Fibroblast of villous mesenchyme (primary cell): ENCODE measurements at regions not wholly inside any gene's neighbourhood (a gene's known extent, or its start where the extent isn't known, plus 50 kb on each side); places are given as distances from the start of the nearest gene placed in this dataset.

Experiments
- DNase-seq: peaks from one replicate; pipeline ENCODE4 v3.0.0-alpha.2; 2010; ENCODE audit warnings: low read depth
- H3K4me3 ChIP-seq: 2 replicates; pipeline ENCODE4 v1.5.1; 2011; ENCODE audit warnings: low read depth, mild to moderate bottlenecking, low read length
- TF ChIP-seq, protein P1 (sequence below): IDR thresholded peaks from 2 replicates; pipeline ENCODE4 v1.5.1; 2012; ENCODE audit warnings: low read depth, mild to moderate bottlenecking, low read length; ENCODE audit not compliant: insufficient read depth

DNA sequence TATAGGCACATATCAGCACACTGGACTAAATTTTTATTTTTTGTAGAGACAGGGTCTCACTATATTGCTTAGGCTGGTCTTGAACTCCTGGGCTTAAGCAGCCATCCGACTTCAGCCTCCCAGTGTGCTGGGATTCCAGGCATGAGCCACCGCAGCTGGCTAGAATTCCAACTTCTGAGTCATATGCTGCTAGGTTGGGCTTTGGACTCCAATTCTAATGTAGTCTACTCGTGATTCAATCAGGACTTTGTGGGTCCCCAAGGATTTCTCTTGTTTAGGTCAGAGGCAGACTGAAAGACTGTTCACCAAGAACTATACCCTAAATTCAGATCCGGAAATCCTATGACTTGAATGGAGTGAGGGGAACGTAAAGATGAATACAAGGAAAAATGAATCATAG is 68.2 kb upstream of the CHD1 start:
- no peak overlapping the region for H3K4me3 ChIP-seq
- TF ChIP-seq, protein P1, sequence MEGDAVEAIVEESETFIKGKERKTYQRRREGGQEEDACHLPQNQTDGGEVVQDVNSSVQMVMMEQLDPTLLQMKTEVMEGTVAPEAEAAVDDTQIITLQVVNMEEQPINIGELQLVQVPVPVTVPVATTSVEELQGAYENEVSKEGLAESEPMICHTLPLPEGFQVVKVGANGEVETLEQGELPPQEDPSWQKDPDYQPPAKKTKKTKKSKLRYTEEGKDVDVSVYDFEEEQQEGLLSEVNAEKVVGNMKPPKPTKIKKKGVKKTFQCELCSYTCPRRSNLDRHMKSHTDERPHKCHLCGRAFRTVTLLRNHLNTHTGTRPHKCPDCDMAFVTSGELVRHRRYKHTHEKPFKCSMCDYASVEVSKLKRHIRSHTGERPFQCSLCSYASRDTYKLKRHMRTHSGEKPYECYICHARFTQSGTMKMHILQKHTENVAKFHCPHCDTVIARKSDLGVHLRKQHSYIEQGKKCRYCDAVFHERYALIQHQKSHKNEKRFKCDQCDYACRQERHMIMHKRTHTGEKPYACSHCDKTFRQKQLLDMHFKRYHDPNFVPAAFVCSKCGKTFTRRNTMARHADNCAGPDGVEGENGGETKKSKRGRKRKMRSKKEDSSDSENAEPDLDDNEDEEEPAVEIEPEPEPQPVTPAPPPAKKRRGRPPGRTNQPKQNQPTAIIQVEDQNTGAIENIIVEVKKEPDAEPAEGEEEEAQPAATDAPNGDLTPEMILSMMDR, result no peak
- DNase-seq, result peak; percentile 57

DNA sequence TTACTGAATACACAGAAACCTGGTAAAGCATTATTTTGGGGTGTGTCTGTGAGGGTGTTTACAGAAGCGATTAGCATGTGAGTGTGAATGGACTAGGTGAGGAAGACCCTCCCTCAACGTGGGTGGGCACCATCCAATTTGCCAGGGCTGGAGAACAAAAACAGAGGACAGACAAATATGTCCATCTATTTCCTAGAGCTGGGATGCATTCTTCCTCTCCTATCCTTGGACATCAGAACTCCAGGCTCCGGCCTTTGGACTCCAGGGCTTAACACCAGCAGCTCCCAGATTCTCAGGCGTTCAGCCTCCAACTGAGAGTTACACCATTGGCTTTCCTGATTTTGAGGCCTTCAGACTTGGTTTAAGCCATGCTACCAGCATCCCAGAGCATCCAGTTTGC is 65.8 kb upstream of the CHD1 start:
- no peak for DNase-seq
- TF ChIP-seq, protein P1, result no peak
- no peak overlapping the region for H3K4me3 ChIP-seq

DNA sequence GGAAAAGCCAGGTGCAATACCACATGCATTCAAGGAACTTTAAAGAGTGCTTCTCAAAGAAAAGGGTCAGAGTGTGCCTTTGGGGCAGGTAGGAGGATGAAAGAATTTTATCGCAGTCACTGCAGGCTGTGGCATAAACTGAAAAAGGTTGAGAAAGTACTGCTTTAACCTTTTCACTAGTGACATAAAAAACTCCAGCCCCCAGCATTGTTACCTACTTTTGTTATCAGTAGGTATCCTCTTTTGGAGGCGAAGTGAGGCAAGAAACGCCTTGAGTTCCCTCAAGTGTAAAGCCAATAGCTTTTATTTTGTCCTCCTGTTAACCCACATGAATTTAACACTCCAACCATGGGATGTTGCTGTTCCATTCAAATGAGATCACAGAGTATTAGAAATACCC is 64.7 kb upstream of the CHD1 start:
- TF ChIP-seq, protein P1, result no peak
- no peak for DNase-seq
- no peak overlapping the region for H3K4me3 ChIP-seq

DNA sequence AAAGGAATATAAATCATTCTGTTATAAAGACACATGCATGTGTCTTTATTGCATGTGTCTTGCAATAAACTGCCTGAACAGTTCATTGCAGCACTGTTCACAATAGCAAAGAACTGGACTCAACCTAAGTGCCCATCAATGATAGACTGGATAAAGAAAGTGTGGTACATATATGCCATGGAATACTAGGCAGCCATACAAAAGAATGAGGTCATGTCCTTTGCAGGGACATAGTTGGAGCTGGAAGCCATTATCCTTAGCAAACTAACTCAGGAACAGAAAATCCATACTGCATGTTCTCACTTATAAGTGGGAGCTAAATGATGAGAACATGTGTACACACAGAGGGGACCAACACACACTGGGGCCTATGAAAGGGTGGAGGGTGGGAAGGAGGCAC is 63.7 kb upstream of the CHD1 start:
- TF ChIP-seq, protein P1, result no peak
- H3K4me3 ChIP-seq, result no peak overlapping the region
- no peak for DNase-seq

DNA sequence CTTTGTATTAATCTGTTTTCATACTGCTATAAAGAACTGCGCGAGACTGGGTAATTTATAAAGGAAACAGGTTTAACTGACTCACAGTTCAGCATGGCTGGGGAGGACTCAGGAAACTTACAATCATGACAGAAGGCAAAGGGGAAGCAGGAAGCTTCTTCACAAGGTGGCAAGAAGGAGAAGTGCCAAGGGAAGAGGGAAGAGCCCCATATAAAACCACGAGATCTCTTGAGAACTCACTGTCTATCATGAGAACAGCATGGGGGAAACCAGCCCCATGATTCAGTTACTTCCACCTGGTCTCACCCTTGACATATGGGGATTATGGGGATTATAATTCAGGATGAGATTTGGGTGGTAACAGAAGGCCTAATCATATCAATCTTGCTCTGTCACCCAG is 60.9 kb upstream of the CHD1 start:
- H3K4me3 ChIP-seq, result no peak overlapping the region
- no peak for DNase-seq
- TF ChIP-seq, protein P1, result no peak

DNA sequence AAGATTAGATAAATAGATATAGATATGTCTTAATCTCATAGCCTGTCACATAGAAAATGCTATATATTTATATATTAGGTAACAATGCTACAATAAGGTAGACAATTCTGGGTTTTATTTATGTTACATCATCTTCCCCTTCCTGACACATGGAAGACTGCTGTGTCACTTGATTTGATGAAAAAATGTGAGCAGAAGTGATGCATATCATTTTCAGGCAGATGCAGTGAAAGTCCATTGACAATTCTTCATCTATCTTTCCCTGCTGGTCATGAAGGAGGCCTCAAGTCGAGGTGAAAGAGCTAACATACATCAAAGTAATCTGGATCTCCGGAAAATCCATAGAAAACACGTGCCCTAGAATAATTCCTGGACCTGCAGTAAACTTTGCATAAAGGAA is 57.8 kb upstream of the CHD1 start:
- DNase-seq, result no peak
- TF ChIP-seq, protein P1, result no peak
- H3K4me3 ChIP-seq, result no peak overlapping the region

DNA sequence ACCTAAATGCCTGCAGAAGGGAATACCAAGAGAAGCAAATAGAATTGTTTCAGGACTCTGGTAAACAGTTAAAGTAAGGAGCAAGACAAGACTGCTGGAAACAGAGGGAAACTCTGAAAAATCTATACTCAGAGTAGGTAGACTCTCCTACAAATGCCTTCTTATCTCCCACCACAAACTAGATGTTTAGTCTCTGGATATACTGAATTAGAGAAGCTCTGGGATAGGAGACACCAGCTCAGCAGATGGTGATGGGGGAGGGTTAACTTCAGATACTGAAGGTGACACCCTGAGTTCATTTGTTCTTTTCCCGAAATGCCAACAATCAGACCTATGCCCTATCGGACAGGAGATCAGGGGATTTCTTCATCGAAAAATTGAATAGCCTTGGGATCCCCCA is 54.1 kb upstream of the CHD1 start:
- TF ChIP-seq, protein P1, result no peak
- DNase-seq, result no peak
- no peak overlapping the region for H3K4me3 ChIP-seq
